Calu3 (cell line): ENCODE measurements at regions not wholly inside any gene's neighbourhood (a gene's known extent, or its start where the extent isn't known, plus 50 kb on each side); places are given as distances from the start of the nearest gene placed in this dataset.
A peak's percentile ranks its signal among the peaks of the same experiment; 100 is the strongest.

ENCODE experiments used
- BruUV-seq: library from RNA; stranded (reverse); fragments of 400-500 nt; replicated peaks from 2 replicates; lab custom pipeline; 2021; lab: Mats Ljungman, UMichigan
- CTCF ChIA-PET: fragments of 300-600 bp; sonication (Branson Sonifier 250); formaldehyde crosslinking; loops from one replicate; lab custom pipeline; 2022; ENCODE audit warnings: antibody characterized with exemption; lab: Charles Lee
- DNase-seq: peaks from one replicate; pipeline ENCODE4 v3.0.0; 2022
- H3K27ac Mint-ChIP-seq: one replicate; pipeline ENCODE4 v1.8.0; 2022; ENCODE audit warnings: mixed read lengths; ENCODE audit not compliant: unreplicated experiment
- H3K27me3 Mint-ChIP-seq: one replicate; pipeline ENCODE4 v1.8.0; 2022; ENCODE audit warnings: mixed read lengths; ENCODE audit not compliant: unreplicated experiment
- H3K36me3 Mint-ChIP-seq: one replicate; pipeline ENCODE4 v1.8.0; 2022; ENCODE audit warnings: mild to moderate bottlenecking, moderate library complexity, mixed read lengths; ENCODE audit not compliant: insufficient read depth, unreplicated experiment
- H3K4me1 Mint-ChIP-seq: one replicate; pipeline ENCODE4 v1.8.0; 2022; ENCODE audit warnings: mild to moderate bottlenecking, low read depth, mixed read lengths; ENCODE audit not compliant: unreplicated experiment
- H3K4me3 Mint-ChIP-seq: one replicate; pipeline ENCODE4 v1.8.0; 2022; ENCODE audit warnings: mild to moderate bottlenecking, low read depth, moderate library complexity, mixed read lengths; ENCODE audit not compliant: unreplicated experiment
- H3K9me3 Mint-ChIP-seq: one replicate; pipeline ENCODE4 v1.8.0; 2022; ENCODE audit warnings: low read depth, mixed read lengths; ENCODE audit not compliant: unreplicated experiment
- CTCF ChIP-seq: fragments of 200-600 bp; IDR thresholded peaks from one replicate; pipeline ENCODE4 v1.8.0; 2022; ENCODE audit warnings: antibody characterized with exemption; ENCODE audit not compliant: unreplicated experiment
- intact Hi-C: fragments of 100-400 bp; cut with micrococcal nuclease; formaldehyde crosslinking; loops from one replicate; pipeline ENCODE4 v1.10.0; 2022; ENCODE audit not compliant: unreplicated experiment

DNA sequence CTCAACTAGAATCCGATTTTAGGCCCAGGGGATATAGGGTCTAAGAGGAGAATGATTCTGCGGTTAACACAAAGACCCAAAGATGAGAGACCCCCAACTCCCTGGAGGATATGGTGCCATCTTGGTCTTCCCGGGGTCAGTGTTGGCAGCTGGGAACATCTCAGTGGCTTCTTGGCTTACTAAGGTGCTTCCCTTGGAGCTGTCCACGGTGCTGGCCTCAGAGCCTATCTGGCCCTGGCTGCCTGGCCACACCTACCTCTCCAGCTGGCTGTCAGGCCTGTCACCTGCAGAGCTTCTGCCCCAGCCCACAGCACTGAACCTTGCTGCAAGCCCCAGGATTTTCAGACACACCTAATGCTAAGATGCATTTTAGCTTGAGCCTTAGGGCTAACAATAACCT is 70.7 kb upstream of the THY1 start:
- no peak overlapping the region for H3K27ac Mint-ChIP-seq
- no peaks in the 10 kb centered on the region for H3K9me3 Mint-ChIP-seq
- peak; percentile 31 for DNase-seq
- peaks cover 43% of the 10 kb centered on the region for H3K27me3 Mint-ChIP-seq
- no peaks in the 10 kb centered on the region for H3K4me1 Mint-ChIP-seq
- no TSS peak for BruUV-seq
- intact Hi-C loops: no loop called here
- H3K4me3 Mint-ChIP-seq: no peak overlapping the region
- H3K36me3 Mint-ChIP-seq: peaks cover 5% of the 10 kb centered on the region
- CTCF ChIA-PET: no interaction called here
- TF ChIP-seq CTCF: no peak

GRCh38 chr11:119491753-119492510 is 69.0 kb upstream of the THY1 start:
- CTCF ChIA-PET: interaction anchor here (0.7 kb wide), 1 partner anchor 273 kb away, joined by 4 read pairs; no protein-coding TSS in a partner anchor
- no peak overlapping the region for H3K27ac Mint-ChIP-seq
- intact Hi-C loops: no loop called here
- H3K36me3 Mint-ChIP-seq: peaks cover 5% of the 10 kb centered on the region
- no peaks in the 10 kb centered on the region for H3K9me3 Mint-ChIP-seq
- peaks cover 35% of the 10 kb centered on the region for H3K27me3 Mint-ChIP-seq
- DNase-seq: no peak
- no TSS peak for BruUV-seq
- H3K4me1 Mint-ChIP-seq: no peaks in the 10 kb centered on the region
- no peak overlapping the region for H3K4me3 Mint-ChIP-seq
- TF ChIP-seq CTCF: no peak

DNA sequence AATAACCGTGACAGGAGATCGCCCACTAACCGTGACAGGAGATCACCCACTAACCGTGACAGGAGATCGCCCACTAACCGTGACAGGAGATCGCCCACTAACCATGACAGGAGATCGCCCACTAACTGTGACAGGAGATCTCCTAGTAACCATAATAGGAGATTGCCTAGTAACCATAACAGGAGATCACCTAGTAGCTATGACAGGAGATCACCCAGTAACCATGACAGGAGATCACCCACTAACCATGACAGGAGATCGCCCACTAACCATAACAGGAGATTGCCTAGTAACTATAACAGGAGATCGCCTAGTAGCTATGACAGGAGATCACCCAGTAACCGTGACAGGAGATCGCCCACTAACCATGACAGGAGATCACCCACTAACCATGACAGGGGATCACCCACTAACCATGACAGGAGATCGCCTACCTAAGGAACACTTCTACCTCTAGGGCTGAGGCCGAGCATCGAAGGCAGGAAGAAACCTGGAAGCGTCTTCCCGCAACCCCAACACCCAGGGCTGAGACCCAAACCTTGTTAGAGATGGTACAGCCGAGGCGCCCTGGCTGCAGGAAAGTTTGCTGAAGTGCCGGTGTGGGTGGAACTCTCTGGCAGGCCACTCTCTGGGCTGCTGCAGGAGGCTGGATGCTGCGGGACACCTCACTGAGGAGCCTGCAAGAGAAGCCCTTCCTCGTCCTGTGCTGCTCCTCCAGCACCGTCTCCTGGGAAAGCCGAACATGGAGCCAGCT is 67.5 kb upstream of the THY1 start:
- TF ChIP-seq CTCF: no peak
- H3K27ac Mint-ChIP-seq: no peak overlapping the region
- no peak overlapping the region for H3K4me3 Mint-ChIP-seq
- peaks cover 5% of the 10 kb centered on the region for H3K36me3 Mint-ChIP-seq
- intact Hi-C loops: no loop called here
- peaks cover 29% of the 10 kb centered on the region for H3K27me3 Mint-ChIP-seq
- no peaks in the 10 kb centered on the region for H3K4me1 Mint-ChIP-seq
- no peaks in the 10 kb centered on the region for H3K9me3 Mint-ChIP-seq
- CTCF ChIA-PET: interaction anchor here (0.8 kb wide), 1 partner anchor 12 kb away, joined by 3 read pairs; no protein-coding TSS in a partner anchor
- no peak for DNase-seq
- no TSS peak for BruUV-seq

- no peak for DNase-seq
- CTCF ChIA-PET: no interaction called here
- no peaks in the 10 kb centered on the region for H3K4me1 Mint-ChIP-seq
- peaks cover 5% of the 10 kb centered on the region for H3K36me3 Mint-ChIP-seq
- no peaks in the 10 kb centered on the region for H3K9me3 Mint-ChIP-seq
- peaks cover 16% of the 10 kb centered on the region for H3K27me3 Mint-ChIP-seq
- no peak overlapping the region for H3K4me3 Mint-ChIP-seq
- H3K27ac Mint-ChIP-seq: no peak overlapping the region
- intact Hi-C loops: loop anchor here (10.0 kb wide), 2 partner anchors 156 to 616 kb away; no protein-coding TSS in a partner anchor
- no peak for TF ChIP-seq CTCF
- no TSS peak for BruUV-seq
These were observed 66.1 kb upstream of the THY1 start for GRCh38 chr11:119489087-119489486.
